Hematopoietic multipotent progenitor cell treated with erythropoietin and hydrocortisone succinate and interleukin-3 and kit ligand, for 8 days (in vitro differentiated cells): ENCODE measurements at regions not wholly inside any gene's neighbourhood (a gene's known extent, or its start where the extent isn't known, plus 50 kb on each side); places are given as distances from the start of the nearest gene placed in this dataset.

Experiments
- DNase-seq: peaks from one replicate; pipeline ENCODE4 v3.0.0-alpha.2; 2015

- no peak for DNase-seq
Observed at GRCh38 chr5:143729334-143729946, 82.5 kb upstream of the HMHB1 start.

GRCh38 chr5:143723159-143723558 is 88.8 kb upstream of the HMHB1 start:
- no peak for DNase-seq

GRCh38 chr5:143721925-143722324 is 90.0 kb upstream of the HMHB1 start:
- DNase-seq = no peak

GRCh38 chr5:143720689-143721088 is 91.3 kb upstream of the HMHB1 start:
- DNase-seq = no peak

- DNase-seq = no peak
Observed at GRCh38 chr5:143717400-143717799, 94.6 kb upstream of the HMHB1 start.

GRCh38 chr5:143716881-143717280 is 95.1 kb upstream of the HMHB1 start:
- no peak for DNase-seq

DNA sequence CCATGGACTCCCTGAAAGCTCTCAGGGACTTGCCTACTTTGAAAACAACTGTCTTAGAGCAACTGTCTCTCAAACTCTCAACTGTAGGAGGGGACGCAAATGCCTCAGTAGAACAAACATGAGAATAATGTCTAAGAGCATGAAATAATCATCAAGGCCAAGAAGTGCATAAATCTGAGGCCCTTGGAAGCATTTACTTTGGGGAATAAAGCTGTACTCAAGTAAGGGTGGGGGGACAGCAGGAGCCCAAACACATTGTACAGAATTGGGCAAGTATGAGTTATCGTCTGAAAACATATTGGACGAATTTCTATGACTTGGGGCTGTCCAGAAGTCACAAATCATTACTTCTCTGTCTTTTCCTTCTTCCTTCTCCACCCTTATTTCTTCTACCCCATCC is 96.3 kb upstream of the HMHB1 start:
- no peak for DNase-seq

GRCh38 chr5:143714629-143715028 is 97.3 kb upstream of the HMHB1 start:
- DNase-seq = no peak

GRCh38 chr5:143713047-143714003 is 98.6 kb upstream of the HMHB1 start:
- no peak for DNase-seq

GRCh38 chr5:143708672-143709071 is 103.3 kb upstream of the HMHB1 start:
- DNase-seq = no peak

DNA sequence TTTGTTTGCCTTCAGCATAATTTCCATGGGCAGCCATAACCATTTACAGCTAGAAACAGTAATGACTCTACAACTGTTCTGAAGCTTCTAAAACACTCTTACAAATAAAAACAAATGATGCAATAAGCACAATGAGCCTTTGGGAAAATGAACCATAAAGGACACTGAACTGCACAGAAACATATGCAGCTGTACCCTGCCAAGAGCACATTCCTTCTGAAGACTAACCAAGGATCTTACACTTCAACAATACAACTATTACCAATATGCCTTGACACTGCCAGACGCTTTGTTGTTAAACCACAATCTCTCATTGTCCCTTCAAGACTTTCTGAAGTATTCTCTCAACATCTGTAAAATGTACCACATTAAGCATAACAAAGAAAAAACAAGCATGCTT is 104.2 kb upstream of the HMHB1 start:
- no peak for DNase-seq

GRCh38 chr5:143705381-143705780 is 106.6 kb upstream of the HMHB1 start:
- DNase-seq = no peak

DNA sequence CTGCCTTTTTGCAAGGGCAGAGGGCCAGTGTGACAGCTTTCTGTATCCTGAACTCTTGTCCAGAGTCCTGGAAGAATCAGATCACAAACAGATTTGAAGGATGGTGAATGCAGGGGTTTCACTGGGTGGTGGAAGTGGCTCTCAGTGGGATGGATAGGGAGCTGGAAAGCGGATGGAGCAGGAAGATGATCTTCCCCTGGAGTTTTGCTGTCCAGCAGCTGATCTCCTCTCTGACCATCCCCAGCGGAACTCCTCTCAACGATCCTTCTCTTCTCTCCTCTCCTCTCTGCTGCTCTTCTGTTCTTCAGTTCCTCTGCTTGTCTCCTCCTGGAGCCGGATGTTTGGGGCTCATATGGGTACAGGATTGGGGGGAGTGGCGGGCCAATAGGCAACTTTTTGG is 108.3 kb upstream of the HMHB1 start:
- DNase-seq = no peak

GRCh38 chr5:143701493-143701892 is 110.5 kb upstream of the HMHB1 start:
- DNase-seq = no peak

DNA sequence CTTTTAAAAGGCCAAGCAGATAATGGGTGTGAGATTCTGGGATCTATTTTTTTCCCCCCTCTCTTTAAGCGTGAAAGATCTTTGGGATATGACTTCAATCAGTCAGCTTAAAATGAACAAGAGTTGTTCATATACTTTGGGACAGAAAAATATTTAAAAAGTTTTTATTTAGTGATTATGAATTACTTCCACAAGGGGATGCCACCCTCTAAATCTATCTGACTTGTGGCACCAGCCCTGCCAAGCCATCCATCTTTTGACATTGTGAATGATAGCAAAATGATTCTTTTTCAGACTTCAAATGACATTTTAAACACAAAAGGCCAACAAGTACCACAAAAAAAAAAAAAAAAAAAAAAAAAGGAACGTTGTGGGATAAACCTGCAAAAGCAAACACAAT is 111.0 kb upstream of the HMHB1 start:
- DNase-seq = no peak

GRCh38 chr5:143699121-143699520 is 112.8 kb upstream of the HMHB1 start:
- no peak for DNase-seq

GRCh38 chr5:143698574-143698973 is 113.4 kb upstream of the HMHB1 start:
- DNase-seq = no peak

- DNase-seq = no peak
Observed at GRCh38 chr5:143696921-143697320, 115.0 kb upstream of the HMHB1 start.

DNA sequence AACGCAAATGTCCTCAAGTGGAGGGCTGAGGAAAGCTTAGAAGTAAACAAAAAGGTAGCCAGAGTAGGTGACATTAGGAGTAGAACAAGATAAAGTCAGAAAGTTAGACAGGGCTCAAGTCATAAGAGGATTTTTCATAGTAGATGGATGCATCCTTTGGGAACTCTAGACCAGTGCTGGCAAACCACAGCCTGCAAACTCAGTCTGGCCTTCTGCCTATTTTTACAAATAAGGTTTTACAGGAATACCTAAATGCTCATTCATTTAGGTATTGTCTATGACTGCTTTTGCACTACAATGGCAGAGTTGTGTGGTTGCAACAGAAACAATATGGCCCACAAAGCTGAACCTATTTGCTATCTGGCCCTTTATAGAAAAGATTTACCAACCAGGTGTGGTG is 116.0 kb upstream of the HMHB1 start:
- no peak for DNase-seq

DNA sequence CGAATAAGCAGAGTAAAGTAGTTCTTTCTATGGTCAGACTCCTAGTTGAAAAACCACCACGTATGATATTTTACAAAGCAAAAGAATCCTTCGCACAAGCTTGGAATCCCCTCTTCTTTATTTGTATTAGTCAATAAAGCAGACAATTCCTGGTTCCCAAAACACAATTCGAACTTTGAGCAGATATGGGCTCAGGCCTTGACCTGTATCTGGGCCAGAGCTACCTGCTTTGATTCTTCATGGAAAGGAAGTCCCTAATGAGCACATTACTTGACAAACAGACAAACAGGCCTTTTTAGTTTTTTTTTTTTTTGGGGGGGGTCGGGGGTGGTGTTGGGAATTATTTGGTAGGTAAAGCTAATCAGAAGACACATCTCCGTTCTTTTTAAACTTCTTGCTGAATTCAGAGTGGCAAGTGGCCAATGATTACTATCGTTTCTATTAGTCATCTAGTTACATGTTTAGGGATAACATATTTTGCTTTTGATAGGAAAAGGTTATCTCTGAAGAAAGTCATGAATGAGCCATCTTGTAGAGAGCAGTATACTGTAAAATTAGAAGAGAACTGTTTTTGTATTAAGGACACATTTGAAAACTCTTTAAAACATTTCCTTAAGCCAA is 116.6 kb upstream of the HMHB1 start:
- no peak for DNase-seq

DNA sequence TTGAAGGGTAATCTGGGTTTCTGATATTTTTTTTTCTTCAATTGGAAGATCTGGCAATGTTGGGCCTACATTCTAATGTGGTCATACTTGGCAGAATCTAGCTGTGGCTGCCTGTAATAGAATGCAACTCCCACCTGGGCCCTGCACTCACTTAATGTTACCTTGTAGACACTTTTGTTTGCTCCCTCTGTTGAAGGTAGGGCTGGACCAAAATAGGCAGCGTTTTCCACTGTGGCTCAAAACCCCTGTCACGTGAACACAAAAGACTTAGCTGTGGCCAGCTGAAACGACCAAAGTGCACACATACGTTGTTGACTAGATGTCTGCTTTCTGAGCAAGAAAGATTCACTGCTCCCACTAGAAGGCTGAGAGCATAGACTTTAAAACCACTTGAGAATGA is 117.6 kb upstream of the HMHB1 start:
- DNase-seq = no peak

DNA sequence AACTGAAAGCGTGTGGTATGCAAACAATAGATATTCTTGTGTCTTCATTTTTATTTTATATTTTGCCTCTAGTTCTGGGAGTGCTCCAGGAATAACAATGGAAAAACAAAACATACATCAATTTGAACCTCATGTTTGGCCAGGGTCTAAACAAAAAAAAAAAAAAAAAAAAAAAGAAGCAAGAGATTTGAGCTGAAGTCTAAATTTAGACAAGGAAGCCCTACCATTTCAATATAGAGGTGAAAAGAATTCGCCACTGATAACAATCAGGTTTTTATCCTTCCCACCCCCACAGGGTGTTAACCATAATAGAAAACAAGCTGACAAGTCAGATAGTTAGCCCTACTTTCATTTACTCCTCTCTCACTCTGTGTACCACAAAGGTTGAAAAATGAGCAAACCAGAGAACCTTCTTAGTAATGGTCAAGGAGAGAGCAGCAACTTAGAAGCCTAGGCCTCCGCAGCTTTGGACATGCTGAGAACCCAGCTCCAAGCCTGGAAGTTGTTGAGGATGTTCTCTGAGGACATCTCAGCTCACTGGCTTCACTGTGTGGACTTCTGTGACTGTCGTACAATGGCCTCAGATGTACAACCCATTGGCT is 118.2 kb upstream of the HMHB1 start:
- DNase-seq = no peak

GRCh38 chr5:143692342-143692741 is 119.6 kb upstream of the HMHB1 start:
- no peak for DNase-seq

DNA sequence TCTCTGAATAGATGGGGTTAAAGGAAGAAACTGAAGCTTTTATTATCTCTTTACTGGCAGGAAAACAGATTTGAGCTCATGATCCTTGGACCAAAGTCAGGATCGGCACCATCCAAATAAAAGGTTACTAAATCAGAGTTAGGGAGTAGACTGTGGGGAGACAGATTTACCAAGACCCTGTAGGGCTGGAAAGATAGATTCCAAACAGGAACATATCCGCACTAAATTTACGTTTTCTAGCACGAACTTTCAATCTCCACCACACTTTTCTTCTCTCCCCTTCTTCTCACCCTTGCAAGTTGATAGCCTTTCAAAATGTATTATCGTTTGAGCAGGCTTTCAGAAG is 120.0 kb upstream of the HMHB1 start:
- DNase-seq = no peak
